Activated CD4-positive, alpha-beta T cell treated with anti-CD3 and anti-CD28 coated beads, Interleukin-2, amount 10 ng/mL, durations not matched to agents 24 days and 14 days (primary cell): ENCODE measurements at regions not wholly inside any gene's neighbourhood (a gene's known extent, or its start where the extent isn't known, plus 50 kb on each side); places are given as distances from the start of the nearest gene placed in this dataset.

ENCODE experiments used
- DNase-seq: peaks from one replicate; pipeline ENCODE4 v3.0.0; 2022
- H3K27ac Mint-ChIP-seq: one replicate; pipeline ENCODE4 v1.8.0; 2022; ENCODE audit warnings: mild to moderate bottlenecking, mixed read lengths
- H3K27me3 Mint-ChIP-seq: one replicate; pipeline ENCODE4 v1.8.0; 2022; ENCODE audit warnings: mixed read lengths
- H3K36me3 Mint-ChIP-seq: one replicate; pipeline ENCODE4 v1.8.0; 2022; ENCODE audit warnings: low read depth, mild to moderate bottlenecking, mixed read lengths
- H3K4me1 Mint-ChIP-seq: one replicate; pipeline ENCODE4 v1.8.0; 2021; ENCODE audit warnings: mixed read lengths
- H3K4me3 Mint-ChIP-seq: one replicate; pipeline ENCODE4 v1.8.0; 2022; ENCODE audit warnings: mild to moderate bottlenecking, moderate library complexity, mixed read lengths
- H3K9me3 Mint-ChIP-seq: one replicate; pipeline ENCODE4 v1.8.0; 2021; ENCODE audit warnings: mixed read lengths
- intact Hi-C: fragments of 100-400 bp; cut with micrococcal nuclease; formaldehyde crosslinking; loops from one replicate; pipeline ENCODE4 v1.15.1; 2023

- no peak overlapping the region for H3K4me3 Mint-ChIP-seq
- no peak for DNase-seq
- no peak overlapping the region for H3K27ac Mint-ChIP-seq
- no peaks in the 10 kb centered on the region for H3K9me3 Mint-ChIP-seq
- intact Hi-C loops = no loop called here
- H3K36me3 Mint-ChIP-seq = no peaks in the 10 kb centered on the region
- no peaks in the 10 kb centered on the region for H3K27me3 Mint-ChIP-seq
- no peaks in the 10 kb centered on the region for H3K4me1 Mint-ChIP-seq
Observed at GRCh38 chr12:34336619-34337465, 314.5 kb downstream of the ALG10 start.

GRCh38 chr12:34338751-34339150, 316.5 kb downstream of the ALG10 start:
- H3K4me3 Mint-ChIP-seq = no peak overlapping the region
- no peaks in the 10 kb centered on the region for H3K36me3 Mint-ChIP-seq
- intact Hi-C loops = no loop called here
- no peak for DNase-seq
- H3K9me3 Mint-ChIP-seq = no peaks in the 10 kb centered on the region
- H3K27me3 Mint-ChIP-seq = no peaks in the 10 kb centered on the region
- no peaks in the 10 kb centered on the region for H3K4me1 Mint-ChIP-seq
- no peak overlapping the region for H3K27ac Mint-ChIP-seq

GRCh38 chr12:34339922-34340321, 317.6 kb downstream of the ALG10 start:
- intact Hi-C loops = no loop called here
- no peak for DNase-seq
- H3K36me3 Mint-ChIP-seq = no peaks in the 10 kb centered on the region
- no peaks in the 10 kb centered on the region for H3K4me1 Mint-ChIP-seq
- no peak overlapping the region for H3K27ac Mint-ChIP-seq
- no peaks in the 10 kb centered on the region for H3K27me3 Mint-ChIP-seq
- H3K4me3 Mint-ChIP-seq = no peak overlapping the region
- H3K9me3 Mint-ChIP-seq = no peaks in the 10 kb centered on the region

GRCh38 chr12:34340534-34341361, 318.5 kb downstream of the ALG10 start:
- intact Hi-C loops = no loop called here
- Mint-ChIP-seq H3K9me3 (no peaks in the 10 kb centered on the region), H3K4me3 (no peak overlapping the region), H3K36me3 (no peaks in the 10 kb centered on the region), H3K27ac (no peak overlapping the region), H3K27me3 (no peaks in the 10 kb centered on the region), H3K4me1 (no peaks in the 10 kb centered on the region)
- no peak for DNase-seq

GRCh38 chr12:34341362-34341733, 319.1 kb downstream of the ALG10 start:
- H3K27ac Mint-ChIP-seq = no peak overlapping the region
- no peaks in the 10 kb centered on the region for H3K4me1 Mint-ChIP-seq
- H3K4me3 Mint-ChIP-seq = no peak overlapping the region
- intact Hi-C loops = no loop called here
- H3K36me3 Mint-ChIP-seq = no peaks in the 10 kb centered on the region
- H3K9me3 Mint-ChIP-seq = no peaks in the 10 kb centered on the region
- DNase-seq = no peak
- no peaks in the 10 kb centered on the region for H3K27me3 Mint-ChIP-seq

GRCh38 chr12:34342048-34342447, 319.8 kb downstream of the ALG10 start:
- intact Hi-C loops = no loop called here
- no peak for DNase-seq
- H3K27ac Mint-ChIP-seq = no peak overlapping the region
- H3K4me3 Mint-ChIP-seq = no peak overlapping the region
- H3K36me3 Mint-ChIP-seq = no peaks in the 10 kb centered on the region
- H3K4me1 Mint-ChIP-seq = no peaks in the 10 kb centered on the region
- no peaks in the 10 kb centered on the region for H3K9me3 Mint-ChIP-seq
- H3K27me3 Mint-ChIP-seq = no peaks in the 10 kb centered on the region

GRCh38 chr12:34343345-34343744, 321.0 kb downstream of the ALG10 start:
- Mint-ChIP-seq H3K27me3 (no peaks in the 10 kb centered on the region), H3K9me3 (no peaks in the 10 kb centered on the region)

GRCh38 chr12:34343766-34344165, 321.5 kb downstream of the ALG10 start:
- H3K27me3 Mint-ChIP-seq = no peaks in the 10 kb centered on the region
- no peak overlapping the region for H3K4me3 Mint-ChIP-seq
- no peaks in the 10 kb centered on the region for H3K36me3 Mint-ChIP-seq
- no peaks in the 10 kb centered on the region for H3K9me3 Mint-ChIP-seq
- intact Hi-C loops = no loop called here
- DNase-seq = no peak
- H3K27ac Mint-ChIP-seq = no peak overlapping the region
- H3K4me1 Mint-ChIP-seq = no peaks in the 10 kb centered on the region

More at GRCh38 chr12:34343345-34343744, 321.0 kb downstream of the ALG10 start:
- H3K4me1 Mint-ChIP-seq = no peaks in the 10 kb centered on the region
- no peaks in the 10 kb centered on the region for H3K36me3 Mint-ChIP-seq
- DNase-seq = no peak
- H3K27ac Mint-ChIP-seq = no peak overlapping the region
- no peak overlapping the region for H3K4me3 Mint-ChIP-seq
- intact Hi-C loops = no loop called here

- no peak overlapping the region for H3K27ac Mint-ChIP-seq
- no peaks in the 10 kb centered on the region for H3K4me1 Mint-ChIP-seq
- DNase-seq = no peak
- no peaks in the 10 kb centered on the region for H3K27me3 Mint-ChIP-seq
- H3K9me3 Mint-ChIP-seq = no peaks in the 10 kb centered on the region
- no peaks in the 10 kb centered on the region for H3K36me3 Mint-ChIP-seq
- H3K4me3 Mint-ChIP-seq = no peak overlapping the region
- intact Hi-C loops = no loop called here
Observed at GRCh38 chr12:34344851-34345522, 322.7 kb downstream of the ALG10 start.

- H3K4me1 Mint-ChIP-seq = no peaks in the 10 kb centered on the region
- intact Hi-C loops = no loop called here
- no peak for DNase-seq
- H3K27ac Mint-ChIP-seq = no peak overlapping the region
- H3K4me3 Mint-ChIP-seq = no peak overlapping the region
- H3K27me3 Mint-ChIP-seq = no peaks in the 10 kb centered on the region
- H3K9me3 Mint-ChIP-seq = no peaks in the 10 kb centered on the region
- H3K36me3 Mint-ChIP-seq = no peaks in the 10 kb centered on the region
Observed at GRCh38 chr12:34345801-34346200, 323.5 kb downstream of the ALG10 start.

GRCh38 chr12:34346372-34347034, 324.2 kb downstream of the ALG10 start:
- Mint-ChIP-seq H3K36me3 (no peaks in the 10 kb centered on the region), H3K27me3 (no peaks in the 10 kb centered on the region), H3K9me3 (no peaks in the 10 kb centered on the region), H3K4me3 (no peak overlapping the region), H3K4me1 (no peaks in the 10 kb centered on the region), H3K27ac (no peak overlapping the region)
- no peak for DNase-seq
- intact Hi-C loops = no loop called here

GRCh38 chr12:34347367-34347766, 325.1 kb downstream of the ALG10 start:
- H3K36me3 Mint-ChIP-seq = no peaks in the 10 kb centered on the region
- no peaks in the 10 kb centered on the region for H3K27me3 Mint-ChIP-seq
- H3K4me1 Mint-ChIP-seq = no peaks in the 10 kb centered on the region
- no peak overlapping the region for H3K4me3 Mint-ChIP-seq
- no peak overlapping the region for H3K27ac Mint-ChIP-seq
- DNase-seq = no peak
- intact Hi-C loops = no loop called here
- no peaks in the 10 kb centered on the region for H3K9me3 Mint-ChIP-seq

- no peak for DNase-seq
- Mint-ChIP-seq H3K4me1 (no peaks in the 10 kb centered on the region), H3K27me3 (no peaks in the 10 kb centered on the region), H3K9me3 (no peaks in the 10 kb centered on the region), H3K27ac (no peak overlapping the region), H3K36me3 (no peaks in the 10 kb centered on the region), H3K4me3 (no peak overlapping the region)
- intact Hi-C loops = no loop called here
Observed at GRCh38 chr12:34348064-34348463, 325.8 kb downstream of the ALG10 start.
